ENCODE measurements at regions not wholly inside any gene's neighbourhood (a gene's known extent, or its start where the extent isn't known, plus 50 kb on each side); places are given as distances from the start of the nearest gene placed in this dataset.

GRCh38 chr6:144710207-144710606 lies 425.1 kb downstream of the UTRN start:
- Histone ChIP-seq H3K79me2 (ENCODE audit: insufficient read depth, low read length) (no peaks in the 10 kb centered on the region), H3K9me3 (ENCODE audit: low read depth, low read length) (no peaks in the 10 kb centered on the region), H3K4me1 (ENCODE audit: insufficient read depth, low read length) (peaks cover 22% of the 10 kb centered on the region), H3K4me3 (ENCODE audit: insufficient read depth, low read length) (no peak overlapping the region), H2AFZ (ENCODE audit: low read length) (no peak overlapping the region), H4K20me1 (ENCODE audit: insufficient read depth, low read length) (no peaks in the 10 kb centered on the region), H3K4me2 (ENCODE audit: insufficient read depth, low read length) (peak overlapping the region; percentile 30), H3K27ac (ENCODE audit: low read depth, low read length) (peak overlapping the region; percentile 48), H3K36me3 (ENCODE audit: insufficient read depth, low read length) (no peaks in the 10 kb centered on the region), H3K27me3 (ENCODE audit: insufficient read depth, low read length) (no peaks in the 10 kb centered on the region)
- no peak for TF ChIP-seq CTCF (IDR thresholded peaks at IDR 0.05; ENCODE audit: extremely low read depth, low read depth, low read length)
- peak; percentile 53 for DNase-seq (ENCODE audit: insufficient read length, low spot score, missing footprints)

GRCh38 chr6:144711661-144712060 lies 426.5 kb downstream of the UTRN start:
- H3K27ac ChIP-seq (ENCODE audit: low read depth, low read length): no peak overlapping the region
- no peak for DNase-seq (ENCODE audit: insufficient read length, low spot score, missing footprints)
- H3K36me3 ChIP-seq (ENCODE audit: insufficient read depth, low read length): no peaks in the 10 kb centered on the region
- H3K27me3 ChIP-seq (ENCODE audit: insufficient read depth, low read length): no peaks in the 10 kb centered on the region
- H3K4me1 ChIP-seq (ENCODE audit: insufficient read depth, low read length): peaks cover 23% of the 10 kb centered on the region
- no peaks in the 10 kb centered on the region for H3K9me3 ChIP-seq (ENCODE audit: low read depth, low read length)
- no peak overlapping the region for H3K4me3 ChIP-seq (ENCODE audit: insufficient read depth, low read length)
- no peaks in the 10 kb centered on the region for H3K79me2 ChIP-seq (ENCODE audit: insufficient read depth, low read length)
- no peak overlapping the region for H2AFZ ChIP-seq (ENCODE audit: low read length)
- H4K20me1 ChIP-seq (ENCODE audit: insufficient read depth, low read length): no peaks in the 10 kb centered on the region
- H3K4me2 ChIP-seq (ENCODE audit: insufficient read depth, low read length): no peak overlapping the region
- TF ChIP-seq CTCF (IDR thresholded peaks at IDR 0.05; ENCODE audit: extremely low read depth, low read depth, low read length): no peak

- H3K27ac ChIP-seq (ENCODE audit: low read depth, low read length): no peak overlapping the region
- no peak overlapping the region for H3K4me3 ChIP-seq (ENCODE audit: insufficient read depth, low read length)
- H3K36me3 ChIP-seq (ENCODE audit: insufficient read depth, low read length): no peaks in the 10 kb centered on the region
- no peaks in the 10 kb centered on the region for H3K79me2 ChIP-seq (ENCODE audit: insufficient read depth, low read length)
- no peaks in the 10 kb centered on the region for H4K20me1 ChIP-seq (ENCODE audit: insufficient read depth, low read length)
- no peaks in the 10 kb centered on the region for H3K9me3 ChIP-seq (ENCODE audit: low read depth, low read length)
- DNase-seq (ENCODE audit: insufficient read length, low spot score, missing footprints): no peak
- no peak overlapping the region for H3K4me2 ChIP-seq (ENCODE audit: insufficient read depth, low read length)
- TF ChIP-seq CTCF (IDR thresholded peaks at IDR 0.05; ENCODE audit: extremely low read depth, low read depth, low read length): no peak
- no peak overlapping the region for H2AFZ ChIP-seq (ENCODE audit: low read length)
- peaks cover 26% of the 10 kb centered on the region for H3K4me1 ChIP-seq (ENCODE audit: insufficient read depth, low read length)
- no peaks in the 10 kb centered on the region for H3K27me3 ChIP-seq (ENCODE audit: insufficient read depth, low read length)
These were observed 427.4 kb downstream of the UTRN start for GRCh38 chr6:144712541-144712940.

- H3K4me3 ChIP-seq (ENCODE audit: insufficient read depth, low read length): no peak overlapping the region
- no peaks in the 10 kb centered on the region for H3K36me3 ChIP-seq (ENCODE audit: insufficient read depth, low read length)
- no peak overlapping the region for H3K27ac ChIP-seq (ENCODE audit: low read depth, low read length)
- no peak for DNase-seq (ENCODE audit: insufficient read length, low spot score, missing footprints)
- H3K9me3 ChIP-seq (ENCODE audit: low read depth, low read length): no peaks in the 10 kb centered on the region
- H2AFZ ChIP-seq (ENCODE audit: low read length): no peak overlapping the region
- peaks cover 37% of the 10 kb centered on the region for H3K4me1 ChIP-seq (ENCODE audit: insufficient read depth, low read length)
- no peak overlapping the region for H3K4me2 ChIP-seq (ENCODE audit: insufficient read depth, low read length)
- no peak for TF ChIP-seq CTCF (IDR thresholded peaks at IDR 0.05; ENCODE audit: extremely low read depth, low read depth, low read length)
- H4K20me1 ChIP-seq (ENCODE audit: insufficient read depth, low read length): peaks cover 2% of the 10 kb centered on the region
- no peaks in the 10 kb centered on the region for H3K27me3 ChIP-seq (ENCODE audit: insufficient read depth, low read length)
- no peaks in the 10 kb centered on the region for H3K79me2 ChIP-seq (ENCODE audit: insufficient read depth, low read length)
These were observed 429.0 kb downstream of the UTRN start for GRCh38 chr6:144714021-144714712.

Measured in osteoblast (primary cell).